Naive B cell (primary cell): ENCODE measurements at regions not wholly inside any gene's neighbourhood (a gene's known extent, or its start where the extent isn't known, plus 50 kb on each side); places are given as distances from the start of the nearest gene placed in this dataset.
"Not testable (repeated sequence)": the region's sequence is repeated elsewhere in the genome, so short reads cannot be mapped to it uniquely, and the experiment has no call there.

Source experiments
- ATAC-seq, 2 donors: fragments of 150-1000 bp; cut with Tn5 transposase; 2 replicates each; pipeline ENCODE4 v1.10.0; 2021; ENCODE audit warnings: low read depth in 2 of 2, mild to moderate bottlenecking in 2 of 2, moderate library complexity in 2 of 2
- DNase-seq: peaks from one replicate; pipeline ENCODE4 v3.0.0; 2022
- H3K27ac Mint-ChIP-seq, 6 donors: one replicate each; pipeline ENCODE4 v1.8.0; 2020 to 2022; ENCODE audit warnings: mild to moderate bottlenecking in 6 of 6, mixed read lengths in 6 of 6, moderate library complexity in 5 of 6, inconsistent platforms in 2 of 6
- H3K27me3 Mint-ChIP-seq, 3 donors: one replicate each; pipeline ENCODE4 v1.8.0; 2021 to 2022; ENCODE audit warnings: mixed read lengths in 3 of 3, mild to moderate bottlenecking in 1 of 3
- H3K36me3 Mint-ChIP-seq, 2 donors: one replicate each; pipeline ENCODE4 v1.8.0; 2020 to 2022; ENCODE audit warnings: mixed read lengths in 2 of 2, inconsistent platforms in 1 of 2, mild to moderate bottlenecking in 1 of 2
- H3K4me1 Mint-ChIP-seq, 3 donors: one replicate each; pipeline ENCODE4 v1.8.0; 2020 to 2022; ENCODE audit warnings: mixed read lengths in 3 of 3, inconsistent platforms in 1 of 3, mild to moderate bottlenecking in 1 of 3, moderate library complexity in 1 of 3
- H3K4me3 Mint-ChIP-seq, 8 donors: one replicate each; pipeline ENCODE4 v1.8.0; 2020 to 2022; ENCODE audit warnings: mild to moderate bottlenecking in 8 of 8, mixed read lengths in 8 of 8, moderate library complexity in 8 of 8, inconsistent platforms in 2 of 8
- H3K9me3 Mint-ChIP-seq, 7 donors: one replicate each; pipeline ENCODE4 v1.8.0; 2020 to 2022; ENCODE audit warnings: mixed read lengths in 7 of 7, mild to moderate bottlenecking in 5 of 7, inconsistent platforms in 2 of 7, moderate library complexity in 1 of 7

- H3K27ac Mint-ChIP-seq, H3K4me3 Mint-ChIP-seq, H3K9me3 Mint-ChIP-seq, DNase-seq, H3K4me1 Mint-ChIP-seq, ATAC-seq, H3K36me3 Mint-ChIP-seq: not testable (repeated sequence)
- peaks cover 49 to 70% (median 62%) of the 10 kb centered on the region in 3 donors for H3K27me3 Mint-ChIP-seq
Observed at GRCh38 chr10:30682377-30683199, 53.0 kb upstream of the LYZL2 start.

GRCh38 chr10:30680908-30681307, 51.4 kb upstream of the LYZL2 start:
- Mint-ChIP-seq H3K27me3 (peaks cover 41 to 62% (median 53%) of the 10 kb centered on the region in 3 donors), H3K36me3 (peaks cover 0 to 7% of the 10 kb centered on the region in 2 donors), H3K9me3 (peaks cover 0 to 5% (median 0%) of the 10 kb centered on the region in 7 donors), H3K27ac (no peak overlapping the region), H3K4me3 (no peak overlapping the region), H3K4me1 (peaks cover 0 to 7% (median 5%) of the 10 kb centered on the region in 3 donors)
- no peak for ATAC-seq
- no peak for DNase-seq
